HG03575 (cell line): ENCODE measurements at regions not wholly inside any gene's neighbourhood (a gene's known extent, or its start where the extent isn't known, plus 50 kb on each side); places are given as distances from the start of the nearest gene placed in this dataset.

ENCODE experiments used
- ATAC-seq: cut with Tn5 transposase; IDR thresholded peaks from one replicate; pipeline ENCODE4 v1.9.1; 2021; ENCODE audit not compliant: unreplicated experiment, insufficient number of reproducible peaks, low FRiP score; ENCODE audit errors: extremely low read depth

GRCh38 chr3:18791182-18791581, 357.1 kb upstream of the KCNH8 start:
- no peak for ATAC-seq

- ATAC-seq = no peak
These were observed 357.9 kb upstream of the KCNH8 start for GRCh38 chr3:18790384-18790783.

- no peak for ATAC-seq
These were observed 358.6 kb upstream of the KCNH8 start for GRCh38 chr3:18789734-18790133.

GRCh38 chr3:18787441-18787840, 360.9 kb upstream of the KCNH8 start:
- ATAC-seq = no peak

- ATAC-seq = no peak
These were observed 361.5 kb upstream of the KCNH8 start for GRCh38 chr3:18786650-18787323.

- ATAC-seq = no peak
These were observed 357.1 kb upstream of the SATB1 start for GRCh38 chr3:18782191-18782590.

GRCh38 chr3:18780959-18781358, 355.8 kb upstream of the SATB1 start:
- no peak for ATAC-seq

GRCh38 chr3:18779704-18780103, 354.6 kb upstream of the SATB1 start:
- ATAC-seq = no peak

GRCh38 chr3:18778598-18778997, 353.5 kb upstream of the SATB1 start:
- ATAC-seq = no peak

- no peak for ATAC-seq
These were observed 353.0 kb upstream of the SATB1 start for GRCh38 chr3:18778094-18778493.

- ATAC-seq = no peak
These were observed 350.4 kb upstream of the SATB1 start for GRCh38 chr3:18775501-18775900.

GRCh38 chr3:18774319-18775088, 349.4 kb upstream of the SATB1 start:
- ATAC-seq = no peak

- no peak for ATAC-seq
These were observed 347.7 kb upstream of the SATB1 start for GRCh38 chr3:18772699-18773305.

- ATAC-seq = no peak
These were observed 346.8 kb upstream of the SATB1 start for GRCh38 chr3:18771931-18772330.

- ATAC-seq = no peak
These were observed 345.7 kb upstream of the SATB1 start for GRCh38 chr3:18770800-18771199.

GRCh38 chr3:18767756-18768303, 342.7 kb upstream of the SATB1 start:
- ATAC-seq = no peak

- no peak for ATAC-seq
These were observed 341.8 kb upstream of the SATB1 start for GRCh38 chr3:18766974-18767373.

- no peak for ATAC-seq
These were observed 340.5 kb upstream of the SATB1 start for GRCh38 chr3:18765662-18766061.

- no peak for ATAC-seq
These were observed 340.0 kb upstream of the SATB1 start for GRCh38 chr3:18765161-18765560.

GRCh38 chr3:18761530-18761929, 336.4 kb upstream of the SATB1 start:
- no peak for ATAC-seq
